Fibroblast of mammary gland (primary cell): ENCODE measurements at regions not wholly inside any gene's neighbourhood (a gene's known extent, or its start where the extent isn't known, plus 50 kb on each side); places are given as distances from the start of the nearest gene placed in this dataset.
A peak's percentile ranks its signal among the peaks of the same experiment; 100 is the strongest.

Experiments used
- DNase-seq: peaks from one replicate; pipeline ENCODE4 v3.0.0-alpha.2; 2010; ENCODE audit warnings: low read depth
- H3K4me3 ChIP-seq: 2 replicates; pipeline ENCODE4 v1.5.1; 2011; ENCODE audit warnings: low read depth, mild to moderate bottlenecking, low read length, moderate library complexity; ENCODE audit not compliant: control insufficient read depth
- CTCF ChIP-seq: conservative IDR thresholded peaks from 2 replicates; pipeline ENCODE4 v1.5.1; 2011; ENCODE audit warnings: low read depth, low read length, inconsistent platforms; ENCODE audit not compliant: control insufficient read depth, insufficient read depth

GRCh38 chr4:181637186-181638105 is 605.8 kb upstream of the TENM3 start:
- peak; percentile 93 for DNase-seq
- TF ChIP-seq CTCF: no peak
- H3K4me3 ChIP-seq: no peak overlapping the region

DNA sequence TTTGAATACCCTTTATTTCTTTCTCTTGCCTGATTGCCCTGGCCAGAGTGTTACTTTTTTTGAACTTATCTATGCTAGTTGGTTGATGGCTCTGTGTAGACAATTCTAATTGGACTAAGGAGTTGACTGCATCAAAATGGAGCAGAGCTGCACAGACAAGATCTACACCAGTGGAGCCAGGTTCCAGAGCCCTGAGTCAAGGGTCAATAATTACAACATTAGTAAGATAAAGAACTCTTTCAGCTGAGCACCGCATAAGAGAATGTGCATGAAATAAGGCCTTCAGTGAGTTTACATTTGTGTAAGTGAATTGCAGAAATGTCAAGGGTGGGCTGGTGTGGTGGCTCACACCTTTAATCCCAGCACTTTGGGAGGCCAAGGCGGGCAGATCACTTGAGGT is 599.7 kb upstream of the TENM3 start:
- H3K4me3 ChIP-seq: no peak overlapping the region
- no peak for DNase-seq
- TF ChIP-seq CTCF: no peak

DNA sequence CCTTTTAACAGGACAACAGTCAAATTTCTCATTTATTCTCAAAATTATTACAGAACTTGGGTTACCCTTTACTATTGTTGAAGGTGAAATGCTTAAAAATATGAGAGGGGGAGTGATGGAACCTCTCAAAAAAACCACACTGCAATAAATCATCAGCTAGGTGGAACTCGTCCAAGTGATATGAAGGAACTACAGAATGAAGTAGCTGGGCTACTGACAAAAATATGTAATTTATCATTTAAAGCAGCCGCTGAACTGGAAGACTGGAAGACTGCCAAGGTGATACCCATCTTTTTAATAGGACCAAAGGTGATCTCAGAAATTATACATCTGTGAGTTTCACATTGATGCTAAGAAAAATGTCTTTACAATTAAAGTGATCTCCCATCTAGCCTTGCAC is 597.7 kb upstream of the TENM3 start:
- TF ChIP-seq CTCF: no peak
- DNase-seq: no peak
- no peak overlapping the region for H3K4me3 ChIP-seq

DNA sequence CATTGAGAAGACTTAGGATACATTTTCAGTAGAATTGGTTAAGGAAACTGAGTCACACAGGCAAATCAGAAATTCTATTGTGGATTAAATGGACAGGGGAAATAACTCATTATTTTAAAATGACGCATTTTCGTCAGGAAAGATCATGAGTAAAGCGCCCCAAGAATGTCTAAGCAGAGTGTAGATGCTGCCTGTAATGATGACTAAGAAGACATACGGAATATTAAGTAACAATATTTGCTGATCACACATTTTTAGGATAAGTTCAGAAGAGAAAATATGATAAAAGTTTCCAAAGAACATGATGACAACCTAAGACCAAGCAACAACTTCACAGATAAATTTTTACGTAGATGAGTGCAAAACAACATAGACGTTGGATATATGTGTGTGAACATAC is 596.3 kb upstream of the TENM3 start:
- DNase-seq: peak; percentile 74
- no peak for TF ChIP-seq CTCF
- no peak overlapping the region for H3K4me3 ChIP-seq

DNA sequence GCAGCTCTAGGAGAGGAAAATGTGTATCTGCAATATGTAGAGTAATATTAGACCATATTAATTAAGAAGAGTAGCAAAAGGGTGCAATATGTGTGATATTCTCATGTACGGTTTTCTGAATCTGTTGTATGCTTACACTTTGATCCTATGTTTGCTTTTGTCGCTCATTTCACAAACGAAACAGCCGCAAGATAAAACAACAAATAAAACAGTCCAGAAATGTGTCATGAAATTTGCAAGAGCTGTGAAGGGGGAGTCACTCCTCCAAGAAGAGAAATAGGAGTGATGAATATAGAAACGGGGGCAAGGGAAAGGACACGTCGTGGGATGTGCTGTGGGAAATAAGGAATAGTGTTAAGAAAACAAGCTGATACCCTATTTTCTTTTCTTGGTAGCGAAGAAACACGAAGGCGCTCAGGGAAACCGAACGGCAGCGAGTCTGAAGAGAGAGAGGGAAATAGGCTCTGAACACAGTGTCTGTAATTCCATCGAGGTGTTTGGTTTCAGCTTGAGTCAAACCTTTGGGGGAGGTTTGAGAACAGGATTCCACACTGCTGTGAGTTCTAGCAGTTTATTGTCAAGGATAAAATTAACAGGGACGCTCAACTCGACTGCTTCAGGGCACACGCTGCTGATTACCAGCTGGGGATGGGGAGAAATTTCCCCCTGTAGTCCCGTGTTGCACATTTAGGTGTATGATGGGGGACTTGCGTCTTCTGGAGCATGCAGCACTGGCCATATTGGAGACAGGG is 595.6 kb upstream of the TENM3 start:
- DNase-seq: peak; percentile 37
- no peak for TF ChIP-seq CTCF
- H3K4me3 ChIP-seq: no peak overlapping the region

GRCh38 chr4:181650033-181650825 is 593.0 kb upstream of the TENM3 start:
- DNase-seq: peak; percentile 57
- TF ChIP-seq CTCF: no peak
- H3K4me3 ChIP-seq: no peak overlapping the region
